Mesothelial cell of epicardium (in vitro differentiated cells): ENCODE measurements at regions not wholly inside any gene's neighbourhood (a gene's known extent, or its start where the extent isn't known, plus 50 kb on each side); places are given as distances from the start of the nearest gene placed in this dataset.

Source experiments
- DNase-seq, 2 experiments: peaks; one replicate each; pipeline ENCODE4 v3.0.0; 2021; ENCODE audit warnings: low spot score in 2 of 2; ENCODE audit not compliant: unreplicated experiment in 2 of 2
- H3K27ac Mint-ChIP-seq: 2 replicates; pipeline ENCODE4 v1.8.0; 2021; ENCODE audit warnings: mixed read lengths
- H3K27me3 Mint-ChIP-seq: 2 replicates; pipeline ENCODE4 v1.8.0; 2021; ENCODE audit warnings: low read depth, mixed read lengths
- H3K36me3 Mint-ChIP-seq: 2 replicates; pipeline ENCODE4 v1.8.0; 2021; ENCODE audit warnings: mixed read lengths
- H3K4me1 Mint-ChIP-seq: 2 replicates; pipeline ENCODE4 v1.8.0; 2021; ENCODE audit warnings: mixed read lengths
- H3K4me3 Mint-ChIP-seq: 2 replicates; pipeline ENCODE4 v1.8.0; 2021; ENCODE audit warnings: mild to moderate bottlenecking, moderate library complexity, mixed read lengths
- H3K9me3 Mint-ChIP-seq: 2 replicates; pipeline ENCODE4 v1.8.0; 2021; ENCODE audit warnings: mixed read lengths
- TF ChIP-seq, protein P1 (sequence below): fragments of 200-600 bp; sonication (generic); IDR thresholded peaks from one replicate; pipeline ENCODE4 v1.5.0; 2021; ENCODE audit warnings: antibody characterized with exemption; ENCODE audit not compliant: unreplicated experiment

DNA sequence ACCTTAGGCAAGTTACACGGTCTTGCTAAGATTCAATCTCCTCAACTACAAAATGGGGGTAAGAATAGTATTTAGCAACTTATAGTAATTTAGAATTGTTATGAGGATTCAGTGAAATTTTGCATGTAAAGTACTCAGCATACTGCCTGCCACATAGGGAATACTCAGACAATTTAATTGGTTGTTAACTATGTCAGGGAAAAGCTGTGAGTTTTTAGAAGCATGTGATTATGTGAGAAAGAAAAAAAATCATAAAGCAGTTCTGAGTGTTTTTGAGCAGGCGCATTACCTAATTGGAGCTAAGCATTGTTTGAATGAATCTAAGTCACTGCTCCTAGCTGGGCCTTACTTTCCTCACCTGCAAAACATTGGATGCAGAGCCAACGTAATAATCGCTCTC lies 287.3 kb upstream of the MTNR1B start:
- H3K36me3 Mint-ChIP-seq = peaks cover 13% of the 10 kb centered on the region

DNA sequence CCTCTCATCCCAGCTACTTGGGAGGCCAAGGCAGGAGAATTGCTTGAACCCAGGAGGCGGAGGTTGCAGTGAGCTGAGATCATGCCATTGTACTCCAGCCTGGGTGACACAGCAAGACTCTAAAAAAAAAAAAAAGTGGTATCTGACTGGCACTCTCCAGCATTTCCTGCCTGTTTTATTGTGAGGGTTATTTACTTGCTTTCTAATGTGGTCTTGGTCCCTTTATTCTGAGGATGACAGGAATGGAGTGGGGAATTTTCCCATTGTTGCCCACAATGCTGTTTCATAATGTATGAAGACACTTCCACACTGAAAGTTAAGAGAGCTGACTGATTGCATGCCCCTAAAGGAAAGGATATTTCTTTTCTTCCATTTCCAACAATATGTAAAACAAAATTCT lies 286.5 kb upstream of the MTNR1B start:
- Mint-ChIP-seq H3K4me3 (no peak overlapping the region), H3K36me3 (peaks cover 8% of the 10 kb centered on the region), H3K4me1 (peaks cover 11% of the 10 kb centered on the region), H3K27me3 (peaks cover 11% of the 10 kb centered on the region), H3K9me3 (peaks cover 10% of the 10 kb centered on the region), H3K27ac (no peak overlapping the region)
- TF ChIP-seq, protein P1, sequence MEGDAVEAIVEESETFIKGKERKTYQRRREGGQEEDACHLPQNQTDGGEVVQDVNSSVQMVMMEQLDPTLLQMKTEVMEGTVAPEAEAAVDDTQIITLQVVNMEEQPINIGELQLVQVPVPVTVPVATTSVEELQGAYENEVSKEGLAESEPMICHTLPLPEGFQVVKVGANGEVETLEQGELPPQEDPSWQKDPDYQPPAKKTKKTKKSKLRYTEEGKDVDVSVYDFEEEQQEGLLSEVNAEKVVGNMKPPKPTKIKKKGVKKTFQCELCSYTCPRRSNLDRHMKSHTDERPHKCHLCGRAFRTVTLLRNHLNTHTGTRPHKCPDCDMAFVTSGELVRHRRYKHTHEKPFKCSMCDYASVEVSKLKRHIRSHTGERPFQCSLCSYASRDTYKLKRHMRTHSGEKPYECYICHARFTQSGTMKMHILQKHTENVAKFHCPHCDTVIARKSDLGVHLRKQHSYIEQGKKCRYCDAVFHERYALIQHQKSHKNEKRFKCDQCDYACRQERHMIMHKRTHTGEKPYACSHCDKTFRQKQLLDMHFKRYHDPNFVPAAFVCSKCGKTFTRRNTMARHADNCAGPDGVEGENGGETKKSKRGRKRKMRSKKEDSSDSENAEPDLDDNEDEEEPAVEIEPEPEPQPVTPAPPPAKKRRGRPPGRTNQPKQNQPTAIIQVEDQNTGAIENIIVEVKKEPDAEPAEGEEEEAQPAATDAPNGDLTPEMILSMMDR = no peak
- DNase-seq = no peak

More for the DNA sequence above, 287.3 kb upstream of the MTNR1B start:
- TF ChIP-seq, protein P1 = no peak
- no peak for DNase-seq
- peaks cover 17% of the 10 kb centered on the region for H3K9me3 Mint-ChIP-seq
- H3K27ac Mint-ChIP-seq = no peak overlapping the region
- H3K4me3 Mint-ChIP-seq = no peak overlapping the region
- peaks cover 11% of the 10 kb centered on the region for H3K4me1 Mint-ChIP-seq
- peaks cover 11% of the 10 kb centered on the region for H3K27me3 Mint-ChIP-seq

DNA sequence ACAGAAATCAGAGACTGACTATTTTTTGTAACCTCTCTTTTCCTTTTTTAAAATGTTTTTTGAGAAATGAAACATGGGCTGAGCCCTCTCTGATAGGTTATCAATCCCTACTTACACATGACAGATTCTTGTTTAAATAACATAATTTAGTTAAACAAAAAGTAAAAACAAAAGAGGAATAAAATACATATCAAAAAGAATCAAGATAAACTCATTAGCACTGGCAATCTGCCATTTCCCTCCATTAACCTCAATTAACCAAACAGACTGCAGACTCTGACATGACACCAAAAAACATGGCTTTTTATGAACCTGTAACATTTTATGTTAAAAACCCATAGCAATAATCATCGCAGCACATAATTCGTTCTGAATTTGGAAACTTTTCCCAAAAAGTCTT lies 284.4 kb upstream of the MTNR1B start:
- no peak overlapping the region for H3K4me3 Mint-ChIP-seq
- H3K4me1 Mint-ChIP-seq = peaks cover 11% of the 10 kb centered on the region
- DNase-seq = no peak
- peaks cover 13% of the 10 kb centered on the region for H3K27me3 Mint-ChIP-seq
- peaks cover 4% of the 10 kb centered on the region for H3K9me3 Mint-ChIP-seq
- no peak overlapping the region for H3K27ac Mint-ChIP-seq
- TF ChIP-seq, protein P1 = no peak
- H3K36me3 Mint-ChIP-seq = peaks cover 3% of the 10 kb centered on the region

DNA sequence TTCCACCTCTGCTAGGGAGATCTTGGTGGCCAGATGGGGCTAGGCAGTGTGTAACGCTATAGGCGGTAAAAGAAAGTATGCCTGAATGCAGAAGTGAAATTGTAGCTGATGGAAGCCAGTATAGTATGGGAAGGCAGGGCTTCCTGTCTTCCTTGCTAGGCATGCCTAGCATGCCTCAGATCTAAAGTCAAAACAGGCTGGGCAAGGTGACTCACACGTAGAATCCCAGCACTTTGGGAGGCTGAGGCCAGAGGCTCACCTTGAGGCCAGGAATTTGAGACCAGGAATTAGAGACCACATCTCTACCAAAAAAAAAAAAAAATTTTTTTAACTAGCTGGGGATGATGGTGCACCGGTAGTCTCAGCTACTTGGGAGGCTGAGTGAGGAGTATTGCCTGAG lies 281.7 kb upstream of the MTNR1B start:
- H3K4me1 Mint-ChIP-seq = peaks cover 12% of the 10 kb centered on the region
- H3K36me3 Mint-ChIP-seq = no peaks in the 10 kb centered on the region
- DNase-seq = no peak
- TF ChIP-seq, protein P1 = no peak
- no peaks in the 10 kb centered on the region for H3K9me3 Mint-ChIP-seq
- no peak overlapping the region for H3K27ac Mint-ChIP-seq
- no peak overlapping the region for H3K4me3 Mint-ChIP-seq
- H3K27me3 Mint-ChIP-seq = peaks cover 12% of the 10 kb centered on the region

DNA sequence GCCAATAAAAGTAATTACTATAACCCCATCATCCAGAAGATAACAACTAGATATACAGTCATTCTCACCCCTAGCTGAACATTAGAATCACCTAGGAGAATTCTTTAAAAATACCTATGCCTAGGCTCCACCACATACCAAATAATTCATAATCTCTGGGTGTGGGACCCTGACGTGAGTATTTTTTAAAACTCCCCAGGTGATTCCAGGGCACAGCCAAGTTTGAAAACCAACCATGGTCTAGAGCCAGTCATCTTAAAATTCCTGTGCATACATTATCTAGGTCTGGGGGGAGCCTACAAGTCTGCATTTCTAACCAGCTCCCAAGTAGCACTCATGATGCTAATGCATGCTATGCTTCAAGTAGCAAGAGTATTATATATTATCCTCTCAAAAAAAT lies 281.0 kb upstream of the MTNR1B start:
- H3K36me3 Mint-ChIP-seq = no peaks in the 10 kb centered on the region
- H3K27ac Mint-ChIP-seq = no peak overlapping the region
- H3K4me3 Mint-ChIP-seq = no peak overlapping the region
- no peaks in the 10 kb centered on the region for H3K9me3 Mint-ChIP-seq
- TF ChIP-seq, protein P1 = no peak
- no peak for DNase-seq
- peaks cover 17% of the 10 kb centered on the region for H3K27me3 Mint-ChIP-seq
- peaks cover 19% of the 10 kb centered on the region for H3K4me1 Mint-ChIP-seq
